Left ventricle myocardium inferior (tissue), 1 donor: ENCODE measurements at regions not wholly inside any gene's neighbourhood (a gene's known extent, or its start where the extent isn't known, plus 50 kb on each side); places are given as distances from the start of the nearest gene placed in this dataset.

Experiments used
- DNase-seq: peaks from one replicate; pipeline ENCODE4 v3.0.0-alpha.2; 2020
- H3K27ac ChIP-seq: fragments of 200-600 bp; replicated peaks from 2 replicates; pipeline ENCODE4 v1.8.0; 2021
- H3K27me3 ChIP-seq: fragments of 200-600 bp; 2 replicates; pipeline ENCODE4 v1.8.0; 2021; ENCODE audit warnings: low read depth
- H3K36me3 ChIP-seq: fragments of 200-600 bp; 2 replicates; pipeline ENCODE4 v1.8.0; 2021
- H3K4me1 ChIP-seq: fragments of 200-600 bp; 2 replicates; pipeline ENCODE4 v1.8.0; 2021
- H3K4me3 ChIP-seq: fragments of 200-600 bp; 2 replicates; pipeline ENCODE4 v1.8.0; 2021; ENCODE audit warnings: mild to moderate bottlenecking, moderate library complexity
- H3K9me3 ChIP-seq: fragments of 200-600 bp; replicated peaks from 2 replicates; pipeline ENCODE4 v1.8.0; 2021
- CTCF ChIP-seq: fragments of 200-600 bp; IDR thresholded peaks from 2 replicates; pipeline ENCODE4 v1.8.0; 2021; ENCODE audit warnings: antibody characterized with exemption, mild to moderate bottlenecking, borderline replicate concordance
- intact Hi-C: fragments of 100-400 bp; cut with micrococcal nuclease; formaldehyde crosslinking; loops from one replicate; pipeline ENCODE4 v1.11.0; 2022
- donor health status: DM: no; HTN: yes; CAD: no; lungs with severe emphysema.

GRCh38 chr1:58338081-58338480 lies 208.4 kb downstream of the OMA1 start:
- Histone ChIP-seq H3K36me3 (no peaks in the 10 kb centered on the region), H3K27ac (no peak overlapping the region), H3K4me3 (no peak overlapping the region), H3K9me3 (no peaks in the 10 kb centered on the region), H3K27me3 (no peaks in the 10 kb centered on the region), H3K4me1 (no peaks in the 10 kb centered on the region)
- intact Hi-C loops = no loop called here
- TF ChIP-seq CTCF = no peak
- DNase-seq = no peak

GRCh38 chr1:58333511-58333910 lies 213.0 kb downstream of the OMA1 start:
- Histone ChIP-seq H3K9me3 (no peaks in the 10 kb centered on the region), H3K36me3 (no peaks in the 10 kb centered on the region), H3K27ac (no peak overlapping the region), H3K27me3 (no peaks in the 10 kb centered on the region), H3K4me3 (no peak overlapping the region), H3K4me1 (no peaks in the 10 kb centered on the region)
- no peak for DNase-seq
- no peak for TF ChIP-seq CTCF
- intact Hi-C loops = no loop called here

GRCh38 chr1:58331156-58331555 lies 215.4 kb downstream of the OMA1 start:
- intact Hi-C loops = no loop called here

GRCh38 chr1:58325866-58326265 lies 220.7 kb downstream of the OMA1 start:
- peaks cover 14% of the 10 kb centered on the region for H3K9me3 ChIP-seq
- no peak overlapping the region for H3K4me3 ChIP-seq
- H3K4me1 ChIP-seq = no peaks in the 10 kb centered on the region
- no peaks in the 10 kb centered on the region for H3K27me3 ChIP-seq
- H3K36me3 ChIP-seq = no peaks in the 10 kb centered on the region
- TF ChIP-seq CTCF = no peak
- no peak for DNase-seq
- no peak overlapping the region for H3K27ac ChIP-seq
- intact Hi-C loops = no loop called here

More at GRCh38 chr1:58331156-58331555, 215.4 kb downstream of the OMA1 start:
- H3K9me3 ChIP-seq = no peaks in the 10 kb centered on the region
- no peaks in the 10 kb centered on the region for H3K27me3 ChIP-seq
- no peak for DNase-seq
- H3K27ac ChIP-seq = no peak overlapping the region
- H3K4me1 ChIP-seq = no peaks in the 10 kb centered on the region
- no peak for TF ChIP-seq CTCF
- H3K36me3 ChIP-seq = no peaks in the 10 kb centered on the region
- no peak overlapping the region for H3K4me3 ChIP-seq

GRCh38 chr1:58324558-58324957 lies 222.0 kb downstream of the OMA1 start:
- Histone ChIP-seq H3K9me3 (peaks cover 15% of the 10 kb centered on the region), H3K4me3 (no peak overlapping the region), H3K4me1 (no peaks in the 10 kb centered on the region), H3K27ac (no peak overlapping the region), H3K36me3 (no peaks in the 10 kb centered on the region), H3K27me3 (no peaks in the 10 kb centered on the region)
- TF ChIP-seq CTCF = no peak
- intact Hi-C loops = no loop called here
- no peak for DNase-seq
